Skeletal muscle tissue (tissue), 3 donors: ENCODE measurements at regions not wholly inside any gene's neighbourhood (a gene's known extent, or its start where the extent isn't known, plus 50 kb on each side); places are given as distances from the start of the nearest gene placed in this dataset.

Experiments used
- H3K27ac ChIP-seq: one replicate; pipeline ENCODE4 v1.7.0; 2013; ENCODE audit warnings: mild to moderate bottlenecking, low read depth, low read length, inconsistent platforms
- H3K27me3 ChIP-seq, 3 donors: one replicate each; pipeline ENCODE4 v1.7.0; 2013; ENCODE audit warnings: low read length in 3 of 3; ENCODE audit not compliant: control insufficient read depth in 3 of 3, insufficient read depth in 3 of 3
- H3K36me3 ChIP-seq, 3 donors: one replicate each; pipeline ENCODE4 v1.7.0; 2013; ENCODE audit warnings: low read length in 3 of 3; ENCODE audit not compliant: control insufficient read depth in 3 of 3, insufficient read depth in 3 of 3
- H3K4me1 ChIP-seq, 3 donors: one replicate each; pipeline ENCODE4 v1.7.0; 2013; ENCODE audit warnings: low read length in 3 of 3, mild to moderate bottlenecking in 3 of 3; ENCODE audit not compliant: control insufficient read depth in 3 of 3, insufficient read depth in 3 of 3
- H3K4me3 ChIP-seq, 3 donors: one replicate each; pipeline ENCODE4 v1.7.0; 2013; ENCODE audit warnings: low read length in 3 of 3
- H3K9ac ChIP-seq, 3 donors: one replicate each; pipeline ENCODE4 v1.7.0; 2013; ENCODE audit warnings: low read length in 3 of 3, mild to moderate bottlenecking in 3 of 3, moderate library complexity in 2 of 3, low read depth in 1 of 3
- H3K9me3 ChIP-seq, 3 donors: one replicate each; pipeline ENCODE4 v1.7.0; 2013; ENCODE audit warnings: low read length in 3 of 3; ENCODE audit not compliant: control insufficient read depth in 3 of 3
- donor health status: Osteomylitis.

DNA sequence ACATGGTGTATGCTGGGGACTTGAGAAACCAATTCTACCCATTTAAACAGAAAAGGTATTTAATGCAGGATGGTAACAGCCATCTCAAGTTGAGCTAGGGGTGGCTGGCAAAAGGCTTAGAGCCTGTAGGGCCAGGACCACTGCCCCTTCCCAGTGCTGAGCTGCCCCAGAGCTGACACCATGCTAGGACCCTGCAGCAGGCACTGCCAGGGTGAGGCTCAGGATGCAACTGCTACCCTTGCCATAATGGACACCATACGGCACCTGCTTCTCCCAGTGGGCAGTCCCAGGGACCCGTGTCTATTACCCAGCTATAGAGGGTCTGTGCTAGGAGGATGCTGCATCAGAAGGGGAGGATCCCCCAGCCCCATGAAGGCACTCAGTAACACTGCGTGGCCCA lies 160.7 kb upstream of the ADCY1 start:
- no peak overlapping the region for H3K4me3 ChIP-seq

DNA sequence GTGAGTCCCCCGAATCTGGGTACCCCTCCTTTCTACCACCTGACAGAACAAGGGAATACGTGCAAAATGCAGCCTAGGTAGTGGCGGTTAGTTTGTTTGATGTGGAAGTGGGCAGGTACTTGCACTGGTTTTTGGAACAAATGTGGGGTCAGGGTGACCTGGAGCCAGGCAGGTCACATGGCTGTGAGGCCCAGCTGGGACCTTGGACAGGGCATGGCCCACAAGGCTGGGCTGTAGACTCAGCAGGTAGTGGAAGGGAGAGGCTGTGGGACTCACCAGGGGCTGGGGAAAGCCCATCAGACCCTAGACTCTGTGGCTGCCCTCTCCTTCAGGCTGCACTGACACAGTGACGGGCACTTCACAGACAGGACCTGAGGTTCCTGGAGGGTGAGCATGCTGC lies 159.9 kb upstream of the ADCY1 start:
- no peak overlapping the region for H3K27ac ChIP-seq
- H3K9ac ChIP-seq, result no peak overlapping the region
- no peaks in the 10 kb centered on the region for H3K36me3 ChIP-seq
- H3K27me3 ChIP-seq, result no peaks in the 10 kb centered on the region
- no peaks in the 10 kb centered on the region for H3K4me1 ChIP-seq
- H3K4me3 ChIP-seq, result no peak overlapping the region
- H3K9me3 ChIP-seq, result no peaks in the 10 kb centered on the region

More for the DNA sequence above, 160.7 kb upstream of the ADCY1 start:
- Histone ChIP-seq H3K9ac (no peak overlapping the region), H3K36me3 (no peaks in the 10 kb centered on the region), H3K9me3 (no peaks in the 10 kb centered on the region), H3K27me3 (no peaks in the 10 kb centered on the region), H3K27ac (no peak overlapping the region), H3K4me1 (no peaks in the 10 kb centered on the region)

DNA sequence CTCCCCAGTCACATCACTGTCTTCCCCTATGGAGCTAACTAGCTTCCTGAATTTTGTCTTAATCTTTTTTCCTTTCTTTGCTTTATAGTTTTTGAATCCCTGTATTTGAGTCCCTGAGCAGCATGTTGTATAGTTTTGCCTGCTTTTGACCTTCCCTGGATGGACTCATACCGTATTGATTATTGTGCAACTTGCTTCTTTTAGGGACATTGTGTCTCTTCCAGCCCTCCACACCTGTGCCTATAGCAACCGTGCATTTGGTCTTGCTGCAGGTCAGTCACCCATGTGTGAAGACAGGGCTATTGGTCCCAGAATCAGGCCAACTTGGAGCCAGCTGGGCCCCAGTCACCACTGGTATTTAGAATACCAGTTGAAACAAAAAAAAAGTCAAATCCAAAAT lies 158.9 kb upstream of the ADCY1 start:
- Histone ChIP-seq H3K36me3 (no peaks in the 10 kb centered on the region), H3K9me3 (no peaks in the 10 kb centered on the region), H3K9ac (no peak overlapping the region), H3K27ac (no peak overlapping the region), H3K4me1 (no peaks in the 10 kb centered on the region), H3K27me3 (no peaks in the 10 kb centered on the region), H3K4me3 (no peak overlapping the region)

DNA sequence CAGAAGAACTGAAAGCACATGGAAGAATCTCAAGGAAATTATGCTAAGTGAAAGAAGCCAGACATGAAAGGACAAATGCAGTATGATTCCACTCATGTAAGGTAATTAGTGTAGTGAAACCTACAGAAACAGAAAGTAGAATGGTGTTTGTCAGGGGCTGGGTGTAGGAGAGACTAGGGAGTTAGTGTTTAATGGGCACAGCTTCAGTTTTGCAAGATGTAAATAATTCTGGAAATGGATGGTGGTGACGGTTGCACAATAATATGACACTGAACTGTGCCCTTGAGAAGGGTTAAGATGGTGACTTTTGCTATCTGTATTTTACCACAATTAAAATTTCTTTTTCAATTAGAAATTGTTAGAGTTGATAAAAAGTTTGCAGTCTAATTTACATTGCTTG lies 157.3 kb upstream of the ADCY1 start:
- H3K9me3 ChIP-seq, result no peaks in the 10 kb centered on the region
- no peaks in the 10 kb centered on the region for H3K36me3 ChIP-seq
- H3K27ac ChIP-seq, result no peak overlapping the region
- H3K4me1 ChIP-seq, result no peaks in the 10 kb centered on the region
- H3K9ac ChIP-seq, result no peak overlapping the region
- no peak overlapping the region for H3K4me3 ChIP-seq
- H3K27me3 ChIP-seq, result no peaks in the 10 kb centered on the region

DNA sequence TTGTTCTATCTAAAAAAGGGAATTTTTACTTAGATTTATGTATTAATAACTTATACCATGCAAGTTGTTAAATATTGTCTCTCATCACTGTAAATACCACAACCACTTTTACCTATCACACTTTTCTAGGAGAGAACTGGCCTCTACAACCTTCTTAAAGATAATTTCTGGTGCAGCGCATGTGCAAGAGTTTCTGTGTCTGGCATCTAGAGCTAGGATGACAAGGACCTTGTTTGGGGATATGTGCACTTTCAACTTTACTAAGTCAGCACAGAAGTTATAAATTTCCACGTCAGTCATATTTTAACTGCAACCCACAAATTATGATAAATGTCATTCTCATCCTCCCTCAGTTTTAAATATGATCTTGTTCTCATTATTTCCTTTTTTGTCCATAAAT lies 156.9 kb upstream of the ADCY1 start:
- Histone ChIP-seq H3K9me3 (no peaks in the 10 kb centered on the region), H3K27ac (no peak overlapping the region), H3K36me3 (no peaks in the 10 kb centered on the region), H3K4me1 (no peaks in the 10 kb centered on the region), H3K27me3 (no peaks in the 10 kb centered on the region), H3K4me3 (no peak overlapping the region), H3K9ac (no peak overlapping the region)

DNA sequence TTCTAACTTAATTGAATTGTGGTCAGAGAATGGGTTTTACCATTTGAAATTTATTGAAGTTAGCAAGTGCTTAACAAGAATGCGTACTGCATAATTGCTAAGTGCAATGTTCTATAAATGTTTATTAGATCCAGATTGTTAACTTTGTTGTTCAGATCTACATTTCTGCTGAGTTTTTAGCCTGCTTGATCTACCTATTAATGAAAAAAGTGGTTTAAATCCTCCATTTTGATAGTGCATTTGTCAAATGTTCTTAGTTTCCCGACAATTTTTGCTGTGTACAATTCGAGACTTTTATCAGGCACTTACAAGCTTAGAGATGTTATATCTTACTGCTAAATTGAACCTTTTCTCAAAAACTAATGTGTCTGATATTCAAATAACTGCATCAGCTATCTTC lies 156.4 kb upstream of the ADCY1 start:
- H3K9me3 ChIP-seq, result no peaks in the 10 kb centered on the region

DNA sequence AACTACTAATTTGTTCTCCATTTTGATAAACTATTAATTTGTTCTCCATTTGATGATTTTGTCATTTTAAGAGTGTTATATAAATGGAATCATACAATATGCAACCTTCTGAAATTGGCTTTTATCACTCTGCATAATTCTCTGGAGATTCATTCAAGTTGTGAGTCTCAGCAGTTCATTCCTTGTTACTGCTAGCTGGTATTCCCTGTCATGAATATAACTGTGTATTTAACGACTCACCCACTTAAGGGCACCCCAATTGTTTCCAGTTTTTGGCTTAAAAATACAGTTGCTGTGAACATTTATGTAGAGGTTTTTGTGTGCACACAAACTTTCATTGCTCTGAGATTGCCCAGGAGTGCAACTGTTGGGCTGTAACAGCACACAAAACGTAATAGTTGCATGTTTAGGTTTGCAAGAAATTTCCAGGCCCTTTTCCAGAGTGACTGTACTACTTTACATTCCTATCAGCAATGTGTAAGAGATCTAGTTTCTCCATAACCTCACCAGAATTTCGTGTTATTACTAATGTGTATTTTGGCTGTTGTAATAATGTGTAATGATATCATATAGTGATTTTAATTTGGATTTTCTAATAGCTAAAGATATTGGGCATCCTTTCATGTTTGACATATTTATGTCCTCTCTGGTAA lies 153.2 kb upstream of the ADCY1 start:
- Histone ChIP-seq H3K4me3 (no peak overlapping the region), H3K9ac (no peak overlapping the region), H3K27me3 (peaks cover 0 to 2% (median 0%) of the 10 kb centered on the region in 3 donors), H3K4me1 (no peaks in the 10 kb centered on the region), H3K36me3 (no peaks in the 10 kb centered on the region), H3K27ac (no peak overlapping the region), H3K9me3 (no peaks in the 10 kb centered on the region)

More for the DNA sequence above, 156.4 kb upstream of the ADCY1 start:
- Histone ChIP-seq H3K27me3 (no peaks in the 10 kb centered on the region), H3K27ac (no peak overlapping the region), H3K9ac (no peak overlapping the region), H3K4me1 (no peaks in the 10 kb centered on the region), H3K36me3 (no peaks in the 10 kb centered on the region), H3K4me3 (no peak overlapping the region)

DNA sequence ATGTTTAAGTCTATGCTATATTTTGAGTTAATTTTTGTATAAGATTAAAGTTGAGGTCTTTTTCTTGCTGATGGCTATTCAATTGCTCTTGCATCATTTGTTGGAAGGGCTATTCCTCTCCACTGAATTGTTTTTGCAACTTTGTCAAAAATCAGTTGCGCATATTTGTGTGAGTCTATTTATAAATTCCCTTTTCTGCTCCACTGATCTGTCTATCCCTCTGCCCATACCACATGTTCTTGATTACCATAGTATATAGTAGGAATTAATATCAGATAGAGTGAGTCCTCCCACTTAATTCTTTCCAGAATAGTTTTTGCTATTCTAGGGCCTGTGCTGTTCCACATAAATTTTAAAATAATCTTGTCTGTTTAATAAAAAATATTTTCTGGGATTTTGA lies 152.4 kb upstream of the ADCY1 start:
- no peak overlapping the region for H3K27ac ChIP-seq
- H3K4me1 ChIP-seq, result no peaks in the 10 kb centered on the region
- peaks cover 0 to 2% (median 0%) of the 10 kb centered on the region in 3 donors for H3K27me3 ChIP-seq
- no peak overlapping the region for H3K4me3 ChIP-seq
- no peaks in the 10 kb centered on the region for H3K9me3 ChIP-seq
- no peaks in the 10 kb centered on the region for H3K36me3 ChIP-seq
- H3K9ac ChIP-seq, result no peak overlapping the region

DNA sequence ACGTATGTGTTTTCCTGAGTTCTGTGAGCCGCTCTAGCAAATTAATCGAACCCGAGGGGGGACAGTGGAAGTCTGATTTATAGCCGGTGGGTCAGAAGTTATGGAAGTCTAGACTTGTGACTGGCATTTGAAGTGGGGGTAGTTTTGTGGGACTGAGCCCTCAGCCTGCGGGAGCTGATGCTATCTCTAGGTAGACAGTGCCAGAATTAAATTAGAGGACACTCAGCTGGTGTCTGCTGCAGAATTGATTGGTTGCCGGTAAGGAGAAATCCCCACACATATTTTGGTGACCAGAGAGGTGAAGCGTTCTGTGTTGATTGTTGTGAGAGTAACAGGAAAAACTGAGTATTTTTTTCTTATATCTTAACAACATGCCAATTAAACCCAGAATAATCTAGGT lies 143.8 kb upstream of the ADCY1 start:
- Histone ChIP-seq H3K9ac (no peak overlapping the region), H3K4me1 (no peaks in the 10 kb centered on the region), H3K27ac (no peak overlapping the region)

DNA sequence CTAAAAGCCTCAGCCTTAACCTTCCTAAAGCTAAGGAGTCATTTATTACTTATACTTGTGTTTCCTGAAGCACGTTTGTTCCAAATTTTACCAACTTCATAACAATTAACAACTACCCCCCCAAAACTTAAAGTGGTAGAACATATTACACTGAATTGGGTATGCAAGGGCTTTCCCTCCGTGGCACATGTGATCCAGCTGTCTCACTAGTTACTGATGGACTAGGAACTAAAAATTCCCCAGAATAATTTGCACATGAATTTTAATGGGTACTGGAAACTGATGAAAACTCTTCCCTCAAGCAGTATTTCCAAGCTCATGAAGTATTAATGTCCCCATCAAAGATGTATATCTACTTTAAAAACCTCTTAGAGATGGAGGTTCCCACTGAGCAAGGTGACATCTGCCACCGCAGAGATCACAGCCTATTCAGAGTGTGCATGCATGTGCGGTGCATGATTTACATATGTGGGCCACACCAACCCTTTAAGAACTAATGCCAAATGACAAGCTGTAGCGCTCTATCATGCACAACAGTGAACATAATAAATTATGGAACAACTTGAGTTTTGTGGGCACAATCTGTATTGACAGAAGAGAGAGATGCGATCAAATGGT lies 139.9 kb upstream of the ADCY1 start:
- Histone ChIP-seq H3K27me3 (peaks cover 0 to 2% (median 2%) of the 10 kb centered on the region in 3 donors), H3K9me3 (no peaks in the 10 kb centered on the region), H3K4me3 (no peak overlapping the region), H3K9ac (no peak overlapping the region), H3K36me3 (no peaks in the 10 kb centered on the region), H3K4me1 (no peaks in the 10 kb centered on the region), H3K27ac (no peak overlapping the region)

More for the DNA sequence above, 143.8 kb upstream of the ADCY1 start:
- Histone ChIP-seq H3K36me3 (no peaks in the 10 kb centered on the region), H3K27me3 (peaks cover 0 to 2% (median 2%) of the 10 kb centered on the region in 3 donors), H3K4me3 (no peak overlapping the region), H3K9me3 (no peaks in the 10 kb centered on the region)
